Trophoblast cell (in vitro differentiated cells and primary cell): ENCODE measurements at regions not wholly inside any gene's neighbourhood (a gene's known extent, or its start where the extent isn't known, plus 50 kb on each side); places are given as distances from the start of the nearest gene placed in this dataset.
A peak's percentile ranks its signal among the peaks of the same experiment; 100 is the strongest.
"Not testable (repeated sequence)": the region's sequence is repeated elsewhere in the genome, so short reads cannot be mapped to it uniquely, and the experiment has no call there.

Experiments used
- DNase-seq, 2 donors: peaks; one replicate each; pipeline ENCODE4 v3.0.0-alpha.2; 2016
- H2AFZ ChIP-seq: 2 replicates; pipeline ENCODE4 v1.6.1; 2013; ENCODE audit warnings: low read length, moderate library complexity, mild to moderate bottlenecking; ENCODE audit not compliant: insufficient read depth, poor library complexity
- H2AK5ac ChIP-seq: 2 replicates; pipeline ENCODE4 v1.6.1; 2013; ENCODE audit warnings: mild to moderate bottlenecking, low read length
- H2BK120ac ChIP-seq: 2 replicates; pipeline ENCODE4 v1.6.1; 2013; ENCODE audit warnings: low read length, mild to moderate bottlenecking, moderate library complexity; ENCODE audit not compliant: insufficient read depth, poor library complexity
- H2BK12ac ChIP-seq: 2 replicates; pipeline ENCODE4 v1.6.1; 2013; ENCODE audit warnings: mild to moderate bottlenecking, low read length, moderate library complexity
- H2BK5ac ChIP-seq: 2 replicates; pipeline ENCODE4 v1.6.1; 2013; ENCODE audit warnings: low read length, low read depth, moderate library complexity, mild to moderate bottlenecking; ENCODE audit not compliant: poor library complexity
- H3K14ac ChIP-seq: 2 replicates; pipeline ENCODE4 v1.6.1; 2013; ENCODE audit warnings: mild to moderate bottlenecking, low read length
- H3K18ac ChIP-seq: 2 replicates; pipeline ENCODE4 v1.6.1; 2013; ENCODE audit warnings: mild to moderate bottlenecking, low read length
- H3K23ac ChIP-seq: 2 replicates; pipeline ENCODE4 v1.6.1; 2013; ENCODE audit warnings: low read length
- H3K27ac ChIP-seq: 2 replicates; pipeline ENCODE4 v1.5.1; 2013; ENCODE audit warnings: low read depth, mild to moderate bottlenecking, inconsistent platforms, low read length, moderate library complexity
- H3K27me3 ChIP-seq: 2 replicates; pipeline ENCODE4 v1.6.1; 2013; ENCODE audit warnings: inconsistent platforms, mild to moderate bottlenecking, low read length, moderate library complexity; ENCODE audit not compliant: insufficient read depth
- H3K36me3 ChIP-seq, 2 experiments: 1 replicate in 1 of 2; 2 replicates in 1 of 2; pipeline ENCODE4 v1.6.1; 2013; ENCODE audit warnings: low read length in 2 of 2, mild to moderate bottlenecking in 2 of 2, moderate library complexity in 1 of 2; ENCODE audit not compliant: insufficient read depth in 2 of 2, control insufficient read depth in 1 of 2
- H3K4ac ChIP-seq: 2 replicates; pipeline ENCODE4 v1.6.1; 2013; ENCODE audit warnings: low read depth, mild to moderate bottlenecking, low read length, moderate library complexity
- H3K4me1 ChIP-seq, 2 experiments: 1 replicate in 1 of 2; 2 replicates in 1 of 2; pipeline ENCODE4 v1.6.1; 2013; ENCODE audit warnings: low read length in 2 of 2, mild to moderate bottlenecking in 2 of 2, moderate library complexity in 1 of 2; ENCODE audit not compliant: insufficient read depth in 2 of 2, control insufficient read depth in 1 of 2
- H3K4me2 ChIP-seq: 2 replicates; pipeline ENCODE4 v1.6.1; 2013; ENCODE audit warnings: inconsistent platforms, mild to moderate bottlenecking, low read length, moderate library complexity
- H3K4me3 ChIP-seq: 2 replicates; pipeline ENCODE4 v1.5.1; 2013; ENCODE audit warnings: mild to moderate bottlenecking, low read depth, low read length, inconsistent platforms
- H3K79me1 ChIP-seq: one replicate; pipeline ENCODE4 v1.6.1; 2013; ENCODE audit warnings: low read length
- H3K79me2 ChIP-seq: 2 replicates; pipeline ENCODE4 v1.6.1; 2013; ENCODE audit warnings: low read length, mild to moderate bottlenecking; ENCODE audit not compliant: control insufficient read depth, insufficient read depth, poor library complexity
- H3K9ac ChIP-seq: 2 replicates; pipeline ENCODE4 v1.6.1; 2013; ENCODE audit warnings: mild to moderate bottlenecking, low read length
- H3K9me3 ChIP-seq: 2 replicates; pipeline ENCODE4 v1.6.1; 2013; ENCODE audit warnings: low read depth, mild to moderate bottlenecking, control low read depth, inconsistent platforms, low read length; ENCODE audit not compliant: insufficient read depth
- H4K12ac ChIP-seq: 2 replicates; pipeline ENCODE4 v1.6.1; 2013; ENCODE audit warnings: low read depth, mild to moderate bottlenecking, low read length, moderate library complexity
- H4K8ac ChIP-seq: 2 replicates; pipeline ENCODE4 v1.6.1; 2013; ENCODE audit warnings: low read depth, mild to moderate bottlenecking, low read length, moderate library complexity
- H4K91ac ChIP-seq: one replicate; pipeline ENCODE4 v1.6.1; 2013; ENCODE audit warnings: low read depth, mild to moderate bottlenecking, low read length, moderate library complexity
- WGBS: extraction: QIAGEN DNeasy Blood & Tissue Kit; methylation state at CpG from one replicate; pipeline ENCODE4 v1.1.7; 2013; ENCODE audit warnings: missing lambda C conversion rate; ENCODE audit not compliant: insufficient read length, insufficient coverage; ENCODE audit errors: extremely low coverage; 5-methylcytosine and 5-hydroxymethylcytosine counted together

DNA sequence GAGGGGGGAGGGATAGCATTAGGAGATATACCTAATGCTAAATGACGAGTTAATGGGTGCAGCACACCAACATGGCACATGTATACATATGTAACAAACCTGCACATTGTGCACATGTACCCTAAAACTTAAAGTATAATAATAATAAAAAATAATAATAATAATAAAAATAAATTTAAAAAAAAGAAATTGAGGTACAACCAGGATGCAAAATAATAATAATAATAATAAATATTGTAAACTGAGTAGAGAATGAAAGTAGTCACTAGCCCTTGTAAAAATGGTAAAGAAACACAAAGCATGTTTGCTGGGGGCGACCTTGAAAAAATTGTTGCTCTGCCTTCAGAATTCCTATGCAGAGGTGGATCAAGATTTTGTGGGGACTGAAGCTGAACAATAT, 249.7 kb upstream of the RBMS3 start:
- not testable (repeated sequence) for H3K9ac ChIP-seq, H4K8ac ChIP-seq, H2BK12ac ChIP-seq, H3K79me1 ChIP-seq, H3K27ac ChIP-seq, H2BK5ac ChIP-seq, H3K4ac ChIP-seq, H3K9me3 ChIP-seq, H4K12ac ChIP-seq, H4K91ac ChIP-seq, H3K14ac ChIP-seq, H3K27me3 ChIP-seq, H2AFZ ChIP-seq, H3K4me3 ChIP-seq, H3K4me2 ChIP-seq, H3K79me2 ChIP-seq, H3K23ac ChIP-seq, DNase-seq, H3K36me3 ChIP-seq, H3K4me1 ChIP-seq, H2BK120ac ChIP-seq, H3K18ac ChIP-seq, H2AK5ac ChIP-seq
- no CpG with 5 or more reads among the region's 2 CpGs for WGBS

DNA sequence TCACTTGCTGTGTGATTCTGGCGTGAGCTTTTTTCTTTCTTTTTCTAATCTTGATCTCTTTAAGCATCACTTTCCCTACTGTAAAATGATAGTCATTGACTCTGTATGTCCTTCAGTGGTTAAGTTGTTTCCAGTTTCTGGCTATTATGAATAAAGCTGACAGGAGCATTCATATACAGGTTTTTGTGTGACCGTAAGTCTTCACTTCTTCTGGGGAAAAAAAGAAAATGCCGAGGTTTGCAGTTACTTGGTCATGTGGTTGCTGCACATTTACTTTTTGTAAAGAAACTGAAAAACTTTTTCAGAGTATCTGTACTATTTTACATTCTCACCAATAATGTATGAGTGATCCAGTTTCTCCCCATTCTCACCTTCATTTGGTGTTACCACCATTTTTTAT, 247.4 kb upstream of the RBMS3 start:
- H4K12ac ChIP-seq: no peak overlapping the region
- H4K91ac ChIP-seq: no peak overlapping the region
- no peak overlapping the region for H2AK5ac ChIP-seq
- no peak overlapping the region for H4K8ac ChIP-seq
- H3K4me2 ChIP-seq: no peak overlapping the region
- no peak overlapping the region for H3K9ac ChIP-seq
- no peak overlapping the region for H2BK12ac ChIP-seq
- H3K4ac ChIP-seq: no peak overlapping the region
- WGBS: no CpG with 5 or more reads among the region's 3 CpGs
- H3K9me3 ChIP-seq: no peaks in the 10 kb centered on the region
- H2BK120ac ChIP-seq: no peak overlapping the region
- no peak overlapping the region for H3K14ac ChIP-seq
- DNase-seq: no peak
- no peaks in the 10 kb centered on the region for H3K4me1 ChIP-seq
- H2AFZ ChIP-seq: no peak overlapping the region
- no peaks in the 10 kb centered on the region for H3K79me2 ChIP-seq
- H3K79me1 ChIP-seq: no peaks in the 10 kb centered on the region
- H3K27ac ChIP-seq: no peak overlapping the region
- H3K4me3 ChIP-seq: no peak overlapping the region
- no peak overlapping the region for H3K18ac ChIP-seq
- no peaks in the 10 kb centered on the region for H3K36me3 ChIP-seq
- H3K27me3 ChIP-seq: no peaks in the 10 kb centered on the region
- H3K23ac ChIP-seq: no peak overlapping the region
- H2BK5ac ChIP-seq: no peak overlapping the region

DNA sequence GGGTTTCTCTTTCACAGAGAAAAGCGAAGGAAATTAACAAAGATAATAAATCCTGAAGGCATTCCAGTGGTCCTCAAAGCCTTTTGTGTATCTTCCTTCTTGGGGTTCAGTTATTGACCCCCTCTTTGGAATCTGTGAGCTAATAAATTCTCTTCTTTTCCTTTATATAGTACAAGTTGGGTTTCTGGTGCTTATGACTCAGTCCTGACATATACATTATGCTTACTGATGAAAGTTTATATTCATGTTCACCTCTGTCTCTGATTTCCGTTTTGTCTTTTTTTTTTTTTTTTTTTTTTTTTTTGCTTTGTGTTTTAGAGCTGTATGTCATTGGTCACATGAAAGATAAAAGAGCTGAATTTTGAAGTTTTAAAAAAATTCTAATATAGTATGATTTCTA, 230.7 kb upstream of the RBMS3 start:
- Histone ChIP-seq H3K4me1 (no peaks in the 10 kb centered on the region), H3K23ac (no peak overlapping the region), H3K79me1 (no peaks in the 10 kb centered on the region), H3K18ac (no peak overlapping the region), H3K36me3 (no peaks in the 10 kb centered on the region), H3K4me3 (no peak overlapping the region), H3K79me2 (no peaks in the 10 kb centered on the region), H3K27ac (no peak overlapping the region), H3K9me3 (no peaks in the 10 kb centered on the region), H2BK5ac (no peak overlapping the region), H4K12ac (no peak overlapping the region), H3K14ac (no peak overlapping the region), H3K9ac (no peak overlapping the region), H4K91ac (no peak overlapping the region), H2BK12ac (no peak overlapping the region), H2AFZ (no peak overlapping the region), H2AK5ac (no peak overlapping the region), H3K27me3 (no peaks in the 10 kb centered on the region), H2BK120ac (no peak overlapping the region), H3K4ac (no peak overlapping the region), H4K8ac (no peak overlapping the region), H3K4me2 (no peak overlapping the region)
- DNase-seq: no peak
- WGBS: no CpG with 5 or more reads among the region's 2 CpGs

DNA sequence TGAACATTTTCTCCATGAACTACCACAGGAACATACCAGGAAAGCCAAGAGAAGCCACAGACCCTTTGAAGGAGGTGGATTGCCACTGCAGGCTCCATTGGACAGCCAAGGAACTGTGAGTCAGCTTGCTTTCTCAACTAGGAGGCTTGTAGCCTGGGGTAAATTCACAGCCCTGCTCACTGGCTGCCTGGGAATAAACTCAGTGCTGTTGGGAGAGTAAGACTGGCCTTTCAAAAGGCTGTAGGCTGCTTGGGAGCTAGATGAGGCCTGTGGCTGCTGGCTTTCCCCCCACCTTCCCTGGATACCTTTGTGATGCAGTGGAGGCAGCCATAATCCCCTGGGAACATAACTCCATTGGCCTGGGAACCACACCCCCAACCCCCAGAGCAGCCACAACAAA, 223.5 kb upstream of the RBMS3 start:
- H3K4me3 ChIP-seq: no peak overlapping the region
- no peak overlapping the region for H3K4ac ChIP-seq
- H3K27me3 ChIP-seq: no peaks in the 10 kb centered on the region
- no peaks in the 10 kb centered on the region for H3K9me3 ChIP-seq
- no peak overlapping the region for H4K91ac ChIP-seq
- no peak overlapping the region for H3K18ac ChIP-seq
- H3K27ac ChIP-seq: peak overlapping the region; percentile 7
- H3K9ac ChIP-seq: no peak overlapping the region
- no peaks in the 10 kb centered on the region for H3K36me3 ChIP-seq
- no peak overlapping the region for H3K4me2 ChIP-seq
- H4K12ac ChIP-seq: no peak overlapping the region
- H3K4me1 ChIP-seq: peaks cover 0 to 3% of the 10 kb centered on the region in 2 experiments
- no peak overlapping the region for H3K23ac ChIP-seq
- no peak overlapping the region for H4K8ac ChIP-seq
- H3K79me2 ChIP-seq: no peaks in the 10 kb centered on the region
- H3K14ac ChIP-seq: no peak overlapping the region
- H2AK5ac ChIP-seq: no peak overlapping the region
- H2AFZ ChIP-seq: no peak overlapping the region
- H2BK12ac ChIP-seq: no peak overlapping the region
- no peak overlapping the region for H2BK5ac ChIP-seq
- peak; percentile 67 to 77 for DNase-seq
- no peaks in the 10 kb centered on the region for H3K79me1 ChIP-seq
- H2BK120ac ChIP-seq: no peak overlapping the region

DNA sequence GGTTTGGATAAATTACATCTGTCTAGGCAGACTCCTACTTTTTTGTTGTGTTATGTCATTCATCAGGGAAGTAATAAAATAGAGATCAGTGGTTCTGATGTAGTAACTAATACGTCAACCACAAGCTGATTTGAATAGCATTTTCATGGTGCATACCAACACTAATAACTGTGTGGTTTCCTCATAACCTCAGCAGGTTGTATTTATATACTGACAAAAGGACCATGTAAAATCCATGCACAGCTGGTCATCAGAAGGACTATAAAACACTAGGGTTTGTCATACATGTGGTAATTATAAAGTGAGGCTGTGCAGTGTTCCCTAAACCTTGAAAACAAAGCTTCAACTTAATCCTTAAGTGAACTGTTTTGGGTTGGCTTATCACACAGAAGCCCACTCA, 216.8 kb upstream of the RBMS3 start:
- DNase-seq: no peak
- Histone ChIP-seq H2BK5ac (no peak overlapping the region), H4K8ac (no peak overlapping the region), H3K27me3 (no peaks in the 10 kb centered on the region), H3K9ac (no peak overlapping the region), H3K9me3 (no peaks in the 10 kb centered on the region), H4K12ac (no peak overlapping the region), H2AK5ac (no peak overlapping the region), H3K23ac (no peak overlapping the region), H3K4me1 (no peaks in the 10 kb centered on the region), H3K18ac (no peak overlapping the region), H2BK120ac (no peak overlapping the region), H3K36me3 (no peaks in the 10 kb centered on the region), H3K27ac (no peak overlapping the region), H3K79me1 (no peaks in the 10 kb centered on the region), H3K4ac (no peak overlapping the region), H3K4me2 (no peak overlapping the region), H3K79me2 (no peaks in the 10 kb centered on the region), H3K4me3 (no peak overlapping the region), H2BK12ac (no peak overlapping the region), H4K91ac (no peak overlapping the region), H3K14ac (no peak overlapping the region), H2AFZ (no peak overlapping the region)
- no CpG with 5 or more reads among the region's 1 CpG for WGBS
